Stimulated activated naive CD4-positive, alpha-beta T cell treated with Interleukin-2 at 50 U/mL for 16 hours (primary cell): ENCODE measurements at regions not wholly inside any gene's neighbourhood (a gene's known extent, or its start where the extent isn't known, plus 50 kb on each side); places are given as distances from the start of the nearest gene placed in this dataset.

Experiments used
- DNase-seq: peaks from one replicate; lab custom pipeline; 2025; lab: John Stamatoyannopoulos, UW

GRCh38 chr3:26525013-26525412, 97.6 kb upstream of the LRRC3B start:
- DNase-seq, result no peak

GRCh38 chr3:26535151-26535550, 87.4 kb upstream of the LRRC3B start:
- no peak for DNase-seq

- no peak for DNase-seq
These were observed 85.6 kb upstream of the LRRC3B start for GRCh38 chr3:26536955-26537354.

GRCh38 chr3:26550413-26550812, 72.2 kb upstream of the LRRC3B start:
- DNase-seq, result no peak

GRCh38 chr3:26556637-26557036, 65.9 kb upstream of the LRRC3B start:
- no peak for DNase-seq

- no peak for DNase-seq
These were observed 64.3 kb upstream of the LRRC3B start for GRCh38 chr3:26558257-26558656.

GRCh38 chr3:26559227-26559626, 63.3 kb upstream of the LRRC3B start:
- no peak for DNase-seq

GRCh38 chr3:26560081-26560480, 62.5 kb upstream of the LRRC3B start:
- no peak for DNase-seq

- DNase-seq, result no peak
These were observed 60.4 kb upstream of the LRRC3B start for GRCh38 chr3:26562021-26562768.
